NCI-H2171 (cell line): ENCODE measurements at regions not wholly inside any gene's neighbourhood (a gene's known extent, or its start where the extent isn't known, plus 50 kb on each side); places are given as distances from the start of the nearest gene placed in this dataset.
A peak's percentile ranks its signal among the peaks of the same experiment; 100 is the strongest.

Experiments used
- DNase-seq: peaks from one replicate; lab custom pipeline; 2025; lab: John Stamatoyannopoulos, UW

DNA sequence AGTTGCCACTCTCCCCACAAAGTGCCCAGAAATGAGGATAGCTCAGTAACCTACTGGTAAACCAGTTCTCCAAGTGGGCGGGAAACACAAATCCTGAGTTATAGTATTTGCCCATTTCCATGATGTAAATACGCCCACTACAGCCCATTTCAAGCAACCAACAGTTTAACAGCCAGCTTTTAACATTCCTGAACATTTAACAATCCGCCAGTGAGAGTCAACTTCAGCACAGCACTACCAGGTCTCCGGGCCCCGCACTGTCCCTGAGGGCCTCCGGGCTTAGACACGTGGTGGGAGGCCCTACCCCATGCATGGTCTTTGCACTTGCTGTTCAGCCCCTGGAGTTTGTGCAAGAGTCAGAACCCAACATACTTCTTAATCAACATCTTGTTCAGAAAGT lies 132.0 kb upstream of the CTTNBP2NL start:
- no peak for DNase-seq

DNA sequence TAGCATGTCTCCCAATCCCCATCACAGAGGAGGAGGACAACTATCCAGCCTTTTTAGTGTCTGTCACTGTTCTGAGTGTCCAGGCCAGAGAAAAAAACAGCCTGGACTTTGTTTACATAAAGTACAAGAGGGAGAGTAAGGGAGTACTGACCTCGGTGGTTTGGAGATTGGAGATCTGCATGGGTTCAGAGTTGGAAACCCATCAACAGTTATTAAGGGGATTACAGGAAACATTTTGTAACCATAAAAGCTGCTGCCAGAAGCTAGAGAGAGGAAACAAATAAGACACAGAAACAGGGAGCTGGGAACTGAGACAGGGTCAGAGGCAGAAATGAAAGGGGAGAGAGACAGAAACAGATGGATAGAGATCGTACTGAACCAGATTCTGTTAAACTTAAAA lies 131.5 kb upstream of the CTTNBP2NL start:
- no peak for DNase-seq

DNA sequence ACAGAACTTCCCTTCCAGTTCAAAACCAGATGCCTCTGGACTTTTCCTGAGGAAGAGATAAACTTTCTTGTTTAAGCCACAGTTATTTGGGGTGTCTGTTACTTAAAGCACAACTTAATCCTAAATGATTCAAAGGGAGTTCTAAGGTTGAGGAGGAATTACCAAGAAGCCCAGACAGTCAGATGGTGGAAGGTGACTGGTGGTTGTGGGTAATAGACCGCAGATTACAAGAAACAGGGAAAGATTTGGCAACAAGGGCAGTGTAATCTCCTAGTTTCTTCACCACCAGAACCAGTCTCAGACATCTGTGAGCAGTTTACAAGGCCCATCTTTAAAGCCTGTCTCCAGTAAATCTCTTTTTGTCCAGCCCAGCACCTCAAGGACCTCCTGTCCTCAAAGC lies 130.1 kb upstream of the CTTNBP2NL start:
- no peak for DNase-seq

DNA sequence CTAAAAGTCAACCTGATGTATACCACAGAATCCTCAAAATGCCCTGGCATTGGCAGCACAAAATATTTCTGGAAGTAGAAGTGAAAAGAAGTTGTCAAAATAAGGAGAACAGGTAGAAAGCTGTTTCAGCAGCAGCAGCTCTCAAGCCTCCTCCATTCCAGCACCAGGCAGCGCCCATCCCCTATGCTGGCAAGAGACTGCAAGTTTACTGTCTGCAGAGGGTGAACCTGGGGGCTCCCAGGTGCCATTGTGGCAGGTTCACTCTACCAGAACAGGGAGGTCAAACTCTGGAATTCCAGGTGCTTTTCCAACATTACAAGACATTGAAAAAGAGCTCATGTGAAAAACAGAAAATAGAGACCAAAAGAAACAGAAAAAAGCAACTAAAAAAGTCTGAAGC lies 128.8 kb upstream of the CTTNBP2NL start:
- no peak for DNase-seq

DNA sequence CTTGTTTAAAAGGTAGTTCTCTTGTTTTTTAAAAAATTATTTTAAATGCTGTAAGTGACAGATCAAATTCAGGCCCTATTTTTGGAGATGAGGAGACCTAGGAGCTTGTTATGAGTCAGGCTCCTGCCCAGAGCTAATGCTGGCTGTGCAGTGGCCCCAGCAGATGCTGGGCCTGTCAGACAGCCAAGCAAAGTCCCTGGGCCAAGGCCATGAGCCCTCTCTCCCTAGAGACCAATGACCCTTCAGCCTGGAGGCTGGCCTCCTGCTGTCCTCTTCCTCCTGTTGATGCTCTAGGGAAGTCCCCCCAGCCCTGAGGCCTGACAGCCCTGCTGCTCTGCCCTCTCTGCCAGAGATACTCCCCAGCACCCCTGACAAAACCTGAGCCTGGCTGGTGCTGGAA lies 128.1 kb upstream of the CTTNBP2NL start:
- no peak for DNase-seq

DNA sequence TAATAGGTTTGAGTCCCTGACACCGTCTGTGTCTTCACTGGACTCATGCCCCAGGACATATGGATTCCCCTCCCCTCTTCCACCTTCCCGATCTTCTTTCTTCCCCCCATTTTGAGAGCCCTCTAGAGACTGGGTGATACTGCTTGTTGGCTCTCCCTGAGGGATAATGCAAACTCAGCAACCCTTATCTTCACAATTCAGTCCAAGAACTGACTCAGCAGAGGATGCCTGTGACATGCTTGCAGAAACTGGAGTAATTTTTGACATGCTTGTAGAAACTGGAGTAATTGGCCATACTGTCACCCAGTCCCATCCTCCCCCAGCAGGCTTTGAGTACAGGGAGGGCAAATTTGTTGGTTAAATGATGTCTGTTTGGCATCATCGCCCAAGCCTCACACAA lies 127.6 kb upstream of the CTTNBP2NL start:
- DNase-seq, result no peak

DNA sequence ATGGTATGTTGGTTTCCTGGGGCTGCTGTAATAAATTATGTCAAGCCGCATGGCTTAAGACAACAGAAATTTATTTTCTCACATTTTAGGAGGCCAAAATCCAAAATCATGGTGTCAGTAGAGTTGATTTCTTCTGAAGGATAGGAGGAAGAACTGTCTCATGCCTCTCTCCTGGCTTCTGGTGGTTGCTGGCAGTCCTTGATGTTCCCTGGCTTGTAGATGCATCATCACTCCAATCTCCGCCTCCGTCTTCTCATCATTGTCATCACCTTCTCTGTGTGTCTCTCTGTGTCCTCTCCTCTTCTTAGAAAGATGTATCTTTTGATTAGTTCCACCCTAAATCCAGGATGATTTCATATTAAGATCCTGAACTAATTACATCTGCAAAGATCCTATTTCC lies 124.7 kb upstream of the CTTNBP2NL start:
- no peak for DNase-seq

DNA sequence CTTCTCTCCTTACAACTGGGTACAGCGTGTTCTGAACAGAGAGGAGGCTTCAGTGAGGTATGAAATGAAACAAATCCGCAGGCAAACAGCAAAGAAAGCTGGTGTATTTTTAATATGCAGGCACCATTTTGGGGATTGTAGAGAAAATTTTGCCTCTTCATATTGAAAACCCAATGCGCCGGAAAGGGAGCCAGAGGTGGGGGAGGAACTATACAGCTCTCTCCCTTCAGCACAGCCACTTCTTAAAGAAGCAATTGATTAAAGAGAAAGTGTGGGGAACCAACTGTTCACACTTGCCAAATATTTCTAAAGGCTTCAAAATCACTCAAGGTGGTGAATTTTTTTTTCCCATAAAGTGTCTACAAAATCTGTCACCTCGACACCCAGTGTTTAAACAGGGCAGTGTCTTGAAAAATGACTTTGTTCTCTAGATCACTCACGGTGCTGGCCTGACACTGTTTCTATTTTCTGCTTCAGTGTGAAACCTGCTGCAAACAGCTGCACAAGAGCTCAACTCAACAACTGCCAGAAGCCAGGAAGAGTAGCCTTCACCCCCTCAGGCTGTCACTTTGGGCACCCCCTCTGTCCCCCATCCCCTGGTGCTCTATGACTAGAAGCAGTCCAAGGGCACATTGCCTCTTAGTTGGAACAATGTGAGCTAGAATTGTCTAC lies 123.8 kb upstream of the CTTNBP2NL start:
- DNase-seq, result no peak

DNA sequence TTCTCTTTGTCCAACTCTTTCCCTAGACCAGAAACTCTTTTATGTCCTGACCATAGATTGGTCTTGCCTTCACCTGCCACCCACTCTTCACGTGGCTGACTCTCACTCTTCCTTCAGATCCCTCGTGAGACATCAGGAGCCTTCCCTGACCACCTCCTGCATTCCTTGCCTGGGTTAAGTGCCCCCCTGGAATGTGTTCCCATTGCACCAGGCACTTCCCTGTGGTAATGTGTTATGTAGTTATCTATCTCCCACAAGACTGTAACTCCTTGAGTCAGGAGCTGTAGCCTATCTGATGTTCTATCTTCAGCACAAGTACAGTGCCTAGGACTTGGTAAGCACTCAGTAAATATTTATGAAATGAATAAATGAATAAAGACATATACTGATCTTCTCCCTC lies 111.2 kb upstream of the CTTNBP2NL start:
- DNase-seq, result no peak

DNA sequence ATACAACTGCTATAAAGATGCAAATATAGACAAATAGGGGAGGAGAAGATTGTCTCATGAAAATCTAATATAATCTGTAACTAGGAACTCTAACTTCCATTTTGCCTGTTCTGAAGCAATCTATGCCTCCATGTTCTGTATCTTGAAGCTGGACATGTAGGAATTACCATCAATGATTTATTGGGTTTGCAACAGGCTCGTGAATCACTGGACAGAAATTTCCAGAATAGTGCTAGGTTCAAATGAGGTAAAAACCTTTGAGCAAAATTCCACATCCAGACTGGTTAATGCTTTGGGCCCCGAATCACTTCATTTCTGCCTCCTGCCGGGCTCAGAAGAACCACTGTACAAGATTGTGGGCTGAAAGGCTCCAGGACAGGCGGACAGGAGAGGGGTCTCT lies 110.7 kb upstream of the CTTNBP2NL start:
- DNase-seq, result no peak

DNA sequence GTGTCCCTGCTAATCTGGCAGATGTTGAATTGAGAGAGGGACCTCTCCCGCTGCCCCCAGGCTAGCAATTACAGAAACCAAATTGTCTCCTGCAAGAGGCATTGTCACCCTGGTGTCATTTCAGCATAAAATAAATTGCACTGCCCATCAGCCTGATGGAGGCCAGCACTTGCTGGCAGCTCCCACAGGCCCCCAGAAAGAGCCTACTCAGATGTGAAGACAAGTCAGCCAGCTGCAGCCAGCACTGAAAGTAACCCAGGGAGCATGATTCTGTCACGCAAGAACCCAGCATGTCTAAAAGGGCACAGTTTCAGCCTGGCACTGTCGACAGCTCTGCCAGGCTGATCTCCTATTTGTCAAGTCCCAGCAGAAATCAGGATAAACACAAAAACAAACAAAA lies 110.3 kb upstream of the CTTNBP2NL start:
- DNase-seq, result no peak

DNA sequence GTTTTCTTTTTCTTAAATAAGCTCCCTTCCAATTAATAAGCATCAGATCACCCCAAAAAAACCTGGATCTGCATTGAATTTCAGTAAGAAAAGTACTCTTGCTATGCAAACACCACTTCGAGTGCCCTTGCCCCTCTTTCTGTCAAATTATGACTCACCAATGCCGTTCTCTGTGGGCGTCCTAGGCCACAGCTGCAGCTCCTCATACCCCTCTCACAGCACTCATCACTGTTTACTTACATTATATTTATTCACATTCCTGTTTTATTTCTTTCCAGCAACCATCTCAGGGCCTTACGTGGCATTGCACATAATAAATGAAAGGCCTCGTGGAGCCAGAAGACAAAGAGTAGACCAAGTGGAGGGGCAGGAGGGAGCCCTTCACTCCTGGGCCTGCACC lies 99.1 kb upstream of the CTTNBP2NL start:
- DNase-seq, result no peak

DNA sequence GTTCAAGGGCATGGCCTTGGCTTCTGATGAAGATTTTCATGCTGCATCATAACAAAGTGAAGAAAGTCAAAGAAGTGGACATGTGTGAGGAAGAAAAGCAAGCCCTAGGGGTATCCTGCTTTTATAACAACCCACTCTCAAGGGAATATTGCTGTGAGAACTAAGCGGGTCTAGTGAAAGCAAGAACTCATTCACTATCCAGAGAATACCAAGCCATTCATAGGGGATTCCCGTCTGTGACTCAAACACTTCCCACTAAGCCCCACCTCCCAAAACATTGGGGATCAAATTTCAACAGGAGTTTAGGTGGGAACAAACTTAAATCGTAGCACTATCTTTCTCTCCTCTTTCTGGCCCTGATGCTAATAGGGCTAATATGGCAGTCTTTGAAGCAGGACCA lies 98.5 kb upstream of the CTTNBP2NL start:
- DNase-seq, result no peak

DNA sequence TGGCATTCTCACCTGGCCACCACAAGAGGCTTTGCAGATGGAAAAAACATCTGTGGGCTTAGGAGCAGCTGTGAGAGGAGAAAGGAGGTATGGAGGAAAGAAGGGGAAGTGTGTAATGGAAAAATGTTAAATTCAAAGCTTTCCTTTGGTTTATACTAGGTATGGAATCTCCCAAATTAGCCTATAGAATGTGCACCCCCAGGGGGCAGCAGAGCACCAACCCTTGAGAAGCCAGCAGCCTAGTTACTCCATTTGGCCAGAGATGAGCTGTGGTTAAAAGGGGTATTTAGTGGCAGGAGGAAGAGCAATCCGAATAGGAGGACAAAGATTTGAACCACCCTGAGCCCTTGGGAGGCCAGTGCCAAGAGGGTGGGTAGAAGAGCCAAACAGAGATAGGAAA lies 97.5 kb upstream of the CTTNBP2NL start:
- peak; percentile 18 for DNase-seq

DNA sequence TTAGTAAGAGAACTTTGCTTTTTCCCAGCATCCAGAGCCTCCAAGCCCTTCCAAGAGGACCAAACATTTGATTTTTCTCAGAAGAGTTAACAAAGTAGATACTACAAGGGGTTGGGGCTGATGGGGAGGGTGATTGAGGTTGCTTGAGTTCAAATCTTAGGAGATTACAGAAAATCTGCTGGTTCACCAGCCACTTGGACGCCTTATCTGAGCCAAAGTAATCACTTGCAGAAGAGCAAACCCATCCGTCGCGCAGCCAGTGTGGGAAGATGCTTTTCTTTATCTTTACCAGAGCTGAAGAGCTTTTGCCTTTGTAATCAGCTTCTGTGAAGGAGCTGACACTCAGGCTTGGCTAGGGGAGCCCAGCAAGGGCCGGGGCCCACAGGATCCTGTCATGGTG lies 91.9 kb upstream of the CTTNBP2NL start:
- no peak for DNase-seq

DNA sequence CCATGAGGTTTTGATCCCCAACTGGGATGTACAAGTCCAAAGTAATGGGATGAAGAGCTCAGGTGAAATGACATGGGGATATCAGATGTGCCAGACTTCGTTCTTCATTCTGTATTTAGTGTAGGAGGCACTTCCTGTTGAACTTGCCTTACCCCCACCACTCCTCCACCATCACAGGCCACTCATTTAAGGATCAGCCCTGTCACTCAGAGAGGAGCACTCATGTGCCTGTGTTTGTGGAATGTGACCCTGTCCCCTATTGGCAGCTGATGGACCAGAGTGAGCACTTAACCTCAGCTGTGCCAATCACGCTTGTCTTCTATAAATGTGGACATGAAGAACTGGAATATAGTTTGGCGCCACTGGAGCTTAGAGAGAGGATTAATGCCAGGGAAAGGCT lies 91.4 kb upstream of the CTTNBP2NL start:
- DNase-seq, result no peak

DNA sequence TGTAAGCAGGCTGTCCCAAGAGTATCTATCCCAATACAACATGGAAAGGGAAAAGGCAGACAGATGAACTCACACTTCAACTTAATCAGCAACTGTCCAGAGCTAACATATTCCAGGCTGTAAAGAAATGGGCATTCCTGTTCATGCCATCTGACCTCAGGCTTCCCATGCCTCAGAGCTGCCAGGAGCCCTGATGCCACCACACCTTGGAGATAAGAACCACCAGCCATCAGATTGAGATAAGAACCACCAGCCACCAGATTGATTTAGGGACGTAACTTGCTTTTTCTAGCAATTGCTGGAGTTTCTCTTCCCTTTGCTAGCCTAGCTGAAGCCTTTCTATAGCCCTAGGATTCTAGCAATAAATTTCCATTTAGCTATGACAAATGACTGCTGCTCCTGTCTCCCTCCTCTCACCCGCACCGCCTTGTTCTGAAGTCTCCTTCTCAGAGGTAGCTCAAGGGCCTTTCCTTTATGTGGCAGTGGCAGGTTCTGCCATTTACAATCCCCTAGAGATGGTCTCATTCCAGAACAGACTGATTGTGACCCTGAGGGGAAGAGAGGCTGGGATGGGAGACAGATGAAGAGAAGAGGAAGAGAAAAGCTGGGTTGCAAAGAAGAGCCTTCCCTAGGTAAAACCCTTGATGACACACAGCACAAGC lies 88.0 kb upstream of the CTTNBP2NL start:
- no peak for DNase-seq

DNA sequence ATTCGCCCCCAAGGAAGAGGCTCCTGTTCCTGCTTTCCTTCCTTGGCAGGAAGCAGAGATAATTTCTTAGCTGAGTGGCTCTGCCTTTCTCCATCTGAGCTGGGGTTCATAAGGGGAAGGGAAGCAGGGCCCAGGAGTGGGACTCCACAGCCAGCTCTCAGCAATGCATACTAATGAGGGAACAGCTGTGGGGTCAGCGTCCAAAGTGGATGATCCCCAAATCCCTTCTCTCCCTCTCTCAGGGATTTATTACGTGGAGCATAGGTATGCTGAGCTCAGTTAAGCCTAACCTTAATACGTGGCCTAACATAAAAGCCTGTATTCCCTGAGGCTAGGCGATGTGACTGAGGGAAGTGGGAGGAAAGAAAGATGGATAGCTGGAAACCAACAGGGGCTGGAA lies 87.3 kb upstream of the CTTNBP2NL start:
- no peak for DNase-seq

DNA sequence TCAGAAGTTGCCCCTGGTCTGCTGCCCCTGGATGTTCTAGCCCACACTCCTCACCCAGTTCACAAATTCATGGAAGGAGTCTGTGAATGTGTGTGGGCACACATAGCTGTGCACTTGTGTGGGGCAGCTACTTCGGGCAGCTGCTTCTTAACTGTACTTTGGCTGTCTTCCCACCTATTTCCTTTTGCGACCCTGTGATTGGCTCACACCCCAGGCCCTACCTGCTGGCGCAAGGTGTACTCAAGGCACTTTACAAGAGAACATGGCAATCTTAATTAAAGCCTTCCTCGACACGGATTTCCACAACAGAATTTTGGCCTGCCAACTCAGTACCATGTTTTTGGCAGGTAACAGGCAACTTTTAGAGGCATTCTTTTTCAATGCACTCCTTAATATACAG lies 86.5 kb upstream of the CTTNBP2NL start:
- no peak for DNase-seq

DNA sequence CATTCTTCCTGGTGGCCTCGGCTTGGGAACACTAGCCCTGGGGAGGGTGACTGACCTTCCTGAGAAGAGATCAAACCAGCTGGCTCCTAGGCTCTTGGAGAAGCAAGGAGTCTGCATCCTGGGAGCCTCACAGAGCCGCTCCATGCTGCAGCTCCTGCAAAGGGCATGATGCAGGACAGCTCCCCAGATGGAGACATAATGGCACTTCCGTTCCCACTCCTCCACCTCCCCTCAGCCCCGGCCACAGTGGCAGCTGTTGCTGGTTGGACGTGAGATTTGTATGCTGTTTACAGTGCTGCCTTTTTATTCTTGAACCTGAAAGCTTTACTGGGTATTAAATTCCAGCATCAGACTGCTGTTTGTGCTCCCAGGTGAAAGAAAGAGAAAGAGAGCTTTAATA lies 83.7 kb upstream of the CTTNBP2NL start:
- no peak for DNase-seq

DNA sequence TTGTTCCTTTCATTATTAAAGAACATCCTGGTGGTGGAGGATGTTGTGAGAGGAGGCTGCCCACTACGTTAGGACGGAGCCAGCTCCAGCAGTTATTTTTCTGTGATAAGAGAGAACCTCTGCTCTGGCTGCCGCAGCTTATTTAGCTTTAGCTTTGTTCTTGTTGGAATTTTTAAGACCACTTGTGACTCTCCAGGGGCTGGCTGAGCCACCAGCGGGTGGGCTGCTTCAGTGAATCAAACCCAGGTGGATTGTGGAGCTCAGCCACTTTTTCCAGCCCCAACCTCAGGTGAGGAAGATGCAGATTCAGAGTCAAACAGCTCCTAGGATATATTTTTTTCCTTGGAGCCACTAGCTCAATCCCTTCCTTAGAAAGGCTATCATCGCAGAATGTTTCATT lies 83.1 kb upstream of the CTTNBP2NL start:
- no peak for DNase-seq

DNA sequence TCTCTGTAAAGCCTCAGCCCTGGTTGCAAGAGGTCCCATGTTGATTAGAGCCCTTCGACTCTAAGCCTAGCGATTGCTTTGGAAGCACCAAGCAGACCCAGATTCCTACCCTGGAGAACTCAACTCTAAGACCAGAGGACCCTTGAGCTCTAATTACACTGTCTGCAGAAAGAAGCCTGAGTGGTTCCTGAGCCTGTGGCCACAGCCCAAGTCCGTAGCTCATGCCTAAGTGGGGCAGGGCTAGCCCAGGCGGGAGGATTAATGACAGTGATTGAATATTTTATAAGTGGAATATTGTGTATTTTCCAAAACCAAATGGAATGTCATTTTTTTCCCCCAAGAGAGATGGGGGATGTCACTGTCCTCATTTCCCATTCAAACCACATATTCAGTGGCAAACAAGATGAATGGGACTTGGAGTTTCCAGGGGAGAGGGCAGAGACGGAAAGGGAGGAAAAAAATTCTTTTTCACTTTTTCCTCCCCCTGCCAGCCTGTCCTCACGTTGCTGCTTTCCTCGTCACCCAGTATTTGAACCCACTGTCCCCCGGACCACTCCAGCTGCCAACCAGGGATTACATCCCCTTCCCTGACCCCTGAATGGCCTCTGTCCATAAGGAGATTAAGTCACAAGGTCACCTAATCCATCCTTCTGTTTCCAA lies 79.6 kb upstream of the CTTNBP2NL start:
- no peak for DNase-seq

DNA sequence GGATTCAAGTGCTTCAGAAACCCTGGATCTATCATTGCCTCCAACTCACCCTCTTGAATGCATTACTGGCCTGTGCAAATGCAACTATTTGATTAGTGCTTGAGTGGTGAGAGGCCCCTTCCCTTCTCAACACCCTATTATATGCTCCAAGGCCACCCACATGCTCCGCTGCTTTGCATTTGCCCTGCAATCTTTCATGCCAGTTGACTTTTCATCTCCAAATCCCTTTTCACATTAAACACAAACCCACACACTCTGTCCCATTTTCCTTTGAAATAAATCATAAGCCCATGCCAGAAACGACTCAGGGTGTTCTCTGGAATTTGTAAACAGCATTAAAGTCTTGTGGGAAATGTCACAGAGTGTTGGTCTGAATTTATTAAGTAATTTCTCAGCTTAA lies 78.9 kb upstream of the CTTNBP2NL start:
- DNase-seq, result no peak

DNA sequence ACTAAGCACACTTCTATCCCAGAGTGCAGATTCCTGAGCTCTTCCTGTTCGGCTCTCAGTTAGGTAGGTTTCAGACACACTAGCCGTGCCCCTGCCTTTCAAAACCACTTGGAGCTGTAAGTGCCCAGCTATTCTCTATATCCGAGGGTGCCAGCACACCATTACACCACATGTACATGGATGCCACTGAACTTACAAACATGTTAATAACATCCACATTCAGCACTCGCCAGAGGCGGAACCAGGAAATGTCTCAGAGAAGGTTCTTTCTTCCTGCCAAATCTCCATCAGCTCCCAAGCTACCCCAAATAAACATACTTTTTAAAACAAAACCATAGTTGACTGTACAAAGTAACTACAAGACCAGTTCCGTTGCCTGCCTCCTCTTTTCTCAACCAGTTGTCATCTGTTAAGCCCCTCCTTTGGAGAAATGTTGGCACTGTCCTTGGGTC lies 78.4 kb upstream of the CTTNBP2NL start:
- no peak for DNase-seq
